SK-N-SH (cell line): ENCODE measurements at regions not wholly inside any gene's neighbourhood (a gene's known extent, or its start where the extent isn't known, plus 50 kb on each side); places are given as distances from the start of the nearest gene placed in this dataset.

Experiments used
- CTCF ChIA-PET: fragments of 300-600, 350-600 bp; formaldehyde crosslinking; extraction: SDS; loops from one replicate; lab custom pipeline; 2021; lab: Yijun Ruan, JAX
- POLR2A ChIA-PET: fragments of 350-600 bp; sonication (Branson Sonifier 250); formaldehyde crosslinking; extraction: SDS; loops from one replicate; lab custom pipeline; 2020; ENCODE audit warnings: antibody characterized with exemption, inconsistent platforms; lab: Yijun Ruan, JAX
- DNase-seq: peaks from one replicate; pipeline ENCODE4 v3.0.0; 2012
- H2AFZ ChIP-seq: fragments of 200-600 bp; sonication (generic); 2 replicates; pipeline ENCODE4 v1.8.1; 2016; ENCODE audit warnings: antibody characterized with exemption, mild to moderate bottlenecking, low read depth
- H3F3A ChIP-seq: fragments of 200-600 bp; sonication (generic); replicated peaks from 2 replicates; pipeline ENCODE3; 2016; ENCODE audit warnings: antibody characterized with exemption, mild to moderate bottlenecking; ENCODE audit not compliant: insufficient read depth
- H3K27ac ChIP-seq, 2 experiments: fragments of 200-500 bp in 1 of 2; fragments of 200-600 bp in 1 of 2; sonication (Bioruptor generic) in 1 of 2; sonication (generic), shearing (Covaris generic) in 1 of 2; 2 replicates each; pipeline versions ENCODE4 v1.5.1 to v1.6.1; 2014 to 2016; ENCODE audit warnings: low read depth in 2 of 2, inconsistent platforms in 1 of 2, low read length in 1 of 2, mild to moderate bottlenecking in 1 of 2, mixed read lengths in 1 of 2
- H3K27me3 ChIP-seq: fragments of 200-600 bp; sonication (generic), shearing (Covaris generic); 2 replicates; pipeline ENCODE4 v1.6.1; 2016; ENCODE audit warnings: mixed run types; ENCODE audit not compliant: insufficient read depth
- H3K36me3 ChIP-seq, 2 experiments: fragments of 200-500 bp in 1 of 2; fragments of 200-600 bp in 1 of 2; sonication (Bioruptor generic) in 1 of 2; sonication (generic) in 1 of 2; replicated peaks in 1 of 2; 2 replicates each; pipeline versions ENCODE3 to v1.5.1; 2014 to 2016; ENCODE audit warnings: low read length in 1 of 2, mild to moderate bottlenecking in 1 of 2; ENCODE audit not compliant: insufficient read depth in 2 of 2, control insufficient read depth in 1 of 2
- H3K4me1 ChIP-seq, 2 experiments: fragments of 200-500 bp in 1 of 2; fragments of 200-600 bp in 1 of 2; sonication (Bioruptor generic) in 1 of 2; sonication (generic), shearing (Covaris generic) in 1 of 2; 2 replicates each; pipeline versions ENCODE4 v1.5.1 to v1.6.1; 2014 to 2016; ENCODE audit warnings: low read depth in 1 of 2, low read length in 1 of 2, mixed run types in 1 of 2; ENCODE audit not compliant: insufficient read depth in 2 of 2, control insufficient read depth in 1 of 2
- H3K4me2 ChIP-seq: fragments of 200-600 bp; sonication (generic), shearing (Covaris generic); 2 replicates; pipeline ENCODE4 v1.6.1; 2017; ENCODE audit warnings: mixed run types
- H3K4me3 ChIP-seq, 2 experiments: fragments of 200-500 bp in 1 of 2; fragments of 200-600 bp in 1 of 2; sonication (Bioruptor generic) in 1 of 2; sonication (generic), shearing (Covaris generic) in 1 of 2; 2 replicates each; pipeline versions ENCODE4 v1.5.1 to v1.8.1; 2014 to 2016; ENCODE audit warnings: low read depth in 2 of 2, inconsistent platforms in 1 of 2, low read length in 1 of 2, mild to moderate bottlenecking in 1 of 2, mixed read lengths in 1 of 2, moderate library complexity in 1 of 2
- H3K79me2 ChIP-seq: fragments of 200-600 bp; sonication (generic); 2 replicates; pipeline ENCODE4 v1.8.1; 2017; ENCODE audit warnings: mild to moderate bottlenecking; ENCODE audit not compliant: insufficient read depth
- H3K9ac ChIP-seq: fragments of 200-600 bp; sonication (generic); 2 replicates; pipeline ENCODE4 v1.6.1; 2017; ENCODE audit warnings: mixed run types
- H3K9me2 ChIP-seq: fragments of 200-600 bp; sonication (generic); 2 replicates; pipeline ENCODE4 v1.6.1; 2017; ENCODE audit warnings: mixed run types
- H3K9me3 ChIP-seq: fragments of 200-600 bp; sonication (generic); 2 replicates; pipeline ENCODE4 v1.6.1; 2017; ENCODE audit warnings: mixed run types, mild to moderate bottlenecking, moderate library complexity
- H4K20me1 ChIP-seq: fragments of 200-600 bp; sonication (generic); 2 replicates; pipeline ENCODE4 v1.6.1; 2017; ENCODE audit warnings: mild to moderate bottlenecking, mixed run types; ENCODE audit not compliant: insufficient read depth
- EP300 ChIP-seq, 2 experiments: IDR thresholded peaks; 2 replicates each; pipeline versions ENCODE4 v1.4.0 to v1.6.1; 2012; ENCODE audit warnings: borderline replicate concordance in 1 of 2, low read depth in 1 of 2, low read length in 1 of 2
- EZH2phosphoT487 ChIP-seq: fragments of 200-600 bp; sonication (generic); IDR thresholded peaks from 2 replicates; pipeline ENCODE4 v1.6.1; 2017; ENCODE audit warnings: low read depth, mixed run types, mild to moderate bottlenecking, antibody characterized with exemption, moderate library complexity, borderline replicate concordance
- FOXJ3 ChIP-seq: sonication (generic); formaldehyde crosslinking; IDR thresholded peaks from 2 replicates; pipeline ENCODE4 v1.5.1; 2020; ENCODE audit warnings: mild to moderate bottlenecking, missing genetic modification reagents
- JUND ChIP-seq: IDR thresholded peaks from 2 replicates; pipeline ENCODE4 v1.4.0; 2012
- MEF2A ChIP-seq: IDR thresholded peaks from 2 replicates; pipeline ENCODE4 v1.4.0; 2012; ENCODE audit warnings: low read depth, borderline replicate concordance
- NFIC ChIP-seq: IDR thresholded peaks from 2 replicates; pipeline ENCODE4 v1.4.0; 2012; ENCODE audit warnings: borderline replicate concordance
- SMC3 ChIP-seq: IDR thresholded peaks from 2 replicates; pipeline ENCODE4 v1.6.1; 2012; ENCODE audit warnings: low read depth, low read length, improper control_type of control experiment
- TAF1 ChIP-seq: IDR thresholded peaks from 2 replicates; pipeline ENCODE4 v1.6.1; 2012; ENCODE audit warnings: low read depth, mild to moderate bottlenecking, low read length, moderate library complexity, borderline replicate concordance
- WGBS: methylation state at CpG from one replicate; pipeline ENCODE4 v1.1.6; 2017; ENCODE audit warnings: low lambda C conversion rate; 5-methylcytosine and 5-hydroxymethylcytosine counted together
- TF ChIP-seq, protein P1 (sequence below): IDR thresholded peaks from 2 replicates; pipeline ENCODE4 v1.4.0; 2012; ENCODE audit warnings: low read depth
- TF ChIP-seq, protein P2 (sequence below): IDR thresholded peaks from 2 replicates; pipeline ENCODE4; 2012
- TF ChIP-seq, protein P3 (sequence below): fragments of 200-600 bp; sonication (generic); IDR thresholded peaks from 2 replicates; pipeline ENCODE4 v1.6.1; 2017; ENCODE audit warnings: antibody characterized with exemption, mild to moderate bottlenecking, moderate library complexity
- TF ChIP-seq, protein P4 (sequence below): IDR thresholded peaks from 2 replicates; pipeline ENCODE4 v1.6.1; 2012; ENCODE audit warnings: mild to moderate bottlenecking, low read depth, low read length, moderate library complexity
- TF ChIP-seq, protein P5 (sequence below): IDR thresholded peaks from 2 replicates; pipeline ENCODE4 v1.4.0; 2012; ENCODE audit warnings: low read depth, borderline replicate concordance

DNA sequence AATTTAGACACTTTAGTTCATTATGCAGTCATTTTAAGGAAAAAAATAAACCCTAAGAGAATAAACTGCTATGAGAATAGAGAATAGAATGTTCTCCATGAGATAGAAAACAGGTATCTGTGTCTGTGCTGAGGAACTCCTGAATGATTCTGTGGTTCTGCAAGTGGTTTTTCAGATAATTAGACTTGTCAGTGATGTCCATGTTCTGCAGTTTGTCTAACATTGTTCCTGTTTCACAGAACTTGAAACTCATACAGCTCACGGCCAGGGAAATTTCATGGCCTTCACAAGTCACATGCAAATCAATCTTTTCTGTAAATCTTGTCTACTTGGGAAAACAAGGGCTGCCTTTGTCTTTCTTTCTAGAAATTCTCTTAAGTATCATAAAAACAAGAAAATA lies 73.4 kb upstream of the HMGCLL1 start (continued):
- TF ChIP-seq JUND (no peak), SMC3 (no peak)

DNA sequence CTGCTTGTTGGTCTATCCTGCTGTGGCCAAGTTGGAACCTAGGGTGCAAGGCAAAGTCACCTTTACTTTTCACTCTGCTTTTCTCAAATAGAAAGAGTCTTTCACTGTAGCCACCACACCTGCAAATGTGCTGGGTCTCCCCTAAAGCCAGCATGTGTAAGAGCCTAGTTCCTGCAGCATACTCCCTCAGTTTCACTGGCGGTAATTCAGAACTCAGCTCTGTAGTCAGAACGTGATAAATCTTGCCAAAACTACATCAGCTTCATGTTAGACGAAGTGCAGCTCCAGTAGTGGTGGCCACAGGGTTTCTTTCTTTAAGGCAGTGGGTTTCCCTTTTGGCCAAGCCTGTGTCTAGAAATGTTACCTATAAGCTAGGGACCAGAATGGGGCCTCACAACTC lies 72.0 kb upstream of the HMGCLL1 start:
- Histone ChIP-seq H3K27me3 (no peaks in the 10 kb centered on the region), H3K36me3 (no peaks in the 10 kb centered on the region), H3K9ac (no peak overlapping the region), H3K9me3 (no peaks in the 10 kb centered on the region), H3K27ac (no peak overlapping the region), H3K79me2 (no peaks in the 10 kb centered on the region), H3K4me3 (no peak overlapping the region), H3K9me2 (no peaks in the 10 kb centered on the region), H3K4me2 (no peak overlapping the region), H3K4me1 (peaks cover 0 to 4% of the 10 kb centered on the region in 2 experiments; a peak in 1 of 4 replicates), H4K20me1 (no peaks in the 10 kb centered on the region), H3F3A (no peaks in the 10 kb centered on the region), H2AFZ (no peak overlapping the region)
- DNase-seq, result no peak
- TF ChIP-seq EZH2phosphoT487 (no peak), EP300 (IDR thresholded peaks at IDR 0.05; ENCODE audit: borderline replicate concordance in 1 of 2, low read depth in 1 of 2, low read length in 1 of 2) (no peak), NFIC (no peak), TAF1 (no peak), FOXJ3 (CRISPR knock-in tag) (no peak)
- TF ChIP-seq, protein P1, sequence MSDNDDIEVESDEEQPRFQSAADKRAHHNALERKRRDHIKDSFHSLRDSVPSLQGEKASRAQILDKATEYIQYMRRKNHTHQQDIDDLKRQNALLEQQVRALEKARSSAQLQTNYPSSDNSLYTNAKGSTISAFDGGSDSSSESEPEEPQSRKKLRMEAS, result no peak
- TF ChIP-seq, protein P2, sequence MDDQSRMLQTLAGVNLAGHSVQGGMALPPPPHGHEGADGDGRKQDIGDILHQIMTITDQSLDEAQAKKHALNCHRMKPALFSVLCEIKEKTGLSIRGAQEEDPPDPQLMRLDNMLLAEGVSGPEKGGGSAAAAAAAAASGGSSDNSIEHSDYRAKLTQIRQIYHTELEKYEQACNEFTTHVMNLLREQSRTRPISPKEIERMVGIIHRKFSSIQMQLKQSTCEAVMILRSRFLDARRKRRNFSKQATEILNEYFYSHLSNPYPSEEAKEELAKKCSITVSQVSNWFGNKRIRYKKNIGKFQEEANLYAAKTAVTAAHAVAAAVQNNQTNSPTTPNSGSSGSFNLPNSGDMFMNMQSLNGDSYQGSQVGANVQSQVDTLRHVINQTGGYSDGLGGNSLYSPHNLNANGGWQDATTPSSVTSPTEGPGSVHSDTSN, result no peak
- TF ChIP-seq, protein P3, sequence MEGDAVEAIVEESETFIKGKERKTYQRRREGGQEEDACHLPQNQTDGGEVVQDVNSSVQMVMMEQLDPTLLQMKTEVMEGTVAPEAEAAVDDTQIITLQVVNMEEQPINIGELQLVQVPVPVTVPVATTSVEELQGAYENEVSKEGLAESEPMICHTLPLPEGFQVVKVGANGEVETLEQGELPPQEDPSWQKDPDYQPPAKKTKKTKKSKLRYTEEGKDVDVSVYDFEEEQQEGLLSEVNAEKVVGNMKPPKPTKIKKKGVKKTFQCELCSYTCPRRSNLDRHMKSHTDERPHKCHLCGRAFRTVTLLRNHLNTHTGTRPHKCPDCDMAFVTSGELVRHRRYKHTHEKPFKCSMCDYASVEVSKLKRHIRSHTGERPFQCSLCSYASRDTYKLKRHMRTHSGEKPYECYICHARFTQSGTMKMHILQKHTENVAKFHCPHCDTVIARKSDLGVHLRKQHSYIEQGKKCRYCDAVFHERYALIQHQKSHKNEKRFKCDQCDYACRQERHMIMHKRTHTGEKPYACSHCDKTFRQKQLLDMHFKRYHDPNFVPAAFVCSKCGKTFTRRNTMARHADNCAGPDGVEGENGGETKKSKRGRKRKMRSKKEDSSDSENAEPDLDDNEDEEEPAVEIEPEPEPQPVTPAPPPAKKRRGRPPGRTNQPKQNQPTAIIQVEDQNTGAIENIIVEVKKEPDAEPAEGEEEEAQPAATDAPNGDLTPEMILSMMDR, result no peak
- 37% methylated on average over 3 of the region's 3 CpGs for WGBS
- CTCF ChIA-PET, result interaction anchor here (0.9 kb wide), 1 partner anchor 34 kb away, joined by 3 read pairs; no protein-coding TSS in a partner anchor
- POLR2A ChIA-PET, result no interaction called here

DNA sequence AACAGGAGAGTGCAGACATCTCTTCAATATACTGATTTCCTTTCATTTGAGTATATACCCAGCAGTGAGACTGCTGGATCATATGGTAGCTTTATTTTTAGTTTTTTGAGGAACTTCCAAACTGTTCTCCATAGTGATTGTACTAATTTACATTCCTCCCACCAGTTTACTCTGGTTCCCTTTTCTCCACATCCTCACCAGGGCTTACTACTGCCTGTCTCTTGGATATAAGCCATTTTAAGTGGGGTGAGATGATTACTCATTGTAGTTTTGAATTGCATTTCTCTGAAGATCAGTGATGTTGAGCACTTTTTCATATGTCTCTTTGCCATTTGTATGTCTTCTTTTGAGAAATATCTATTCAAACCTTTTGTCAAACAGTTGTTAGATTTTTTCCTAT lies 64.9 kb upstream of the HMGCLL1 start:
- Histone ChIP-seq H3K27me3 (no peaks in the 10 kb centered on the region), H3F3A (no peaks in the 10 kb centered on the region), H3K9me2 (no peaks in the 10 kb centered on the region), H3K9ac (no peak overlapping the region), H3K27ac (no peak overlapping the region), H3K4me1 (no peaks in the 10 kb centered on the region), H3K79me2 (no peaks in the 10 kb centered on the region), H3K4me3 (no peak overlapping the region), H3K36me3 (no peaks in the 10 kb centered on the region), H3K4me2 (no peak overlapping the region), H2AFZ (no peak overlapping the region), H4K20me1 (no peaks in the 10 kb centered on the region), H3K9me3 (no peaks in the 10 kb centered on the region)
- POLR2A ChIA-PET, result no interaction called here
- no peak for DNase-seq
- CTCF ChIA-PET, result no interaction called here
- TF ChIP-seq MEF2A (no peak), SMC3 (no peak), TAF1 (no peak), JUND (no peak)
- TF ChIP-seq, protein P1, result no peak
- TF ChIP-seq, protein P3, result no peak
- TF ChIP-seq, protein P4, sequence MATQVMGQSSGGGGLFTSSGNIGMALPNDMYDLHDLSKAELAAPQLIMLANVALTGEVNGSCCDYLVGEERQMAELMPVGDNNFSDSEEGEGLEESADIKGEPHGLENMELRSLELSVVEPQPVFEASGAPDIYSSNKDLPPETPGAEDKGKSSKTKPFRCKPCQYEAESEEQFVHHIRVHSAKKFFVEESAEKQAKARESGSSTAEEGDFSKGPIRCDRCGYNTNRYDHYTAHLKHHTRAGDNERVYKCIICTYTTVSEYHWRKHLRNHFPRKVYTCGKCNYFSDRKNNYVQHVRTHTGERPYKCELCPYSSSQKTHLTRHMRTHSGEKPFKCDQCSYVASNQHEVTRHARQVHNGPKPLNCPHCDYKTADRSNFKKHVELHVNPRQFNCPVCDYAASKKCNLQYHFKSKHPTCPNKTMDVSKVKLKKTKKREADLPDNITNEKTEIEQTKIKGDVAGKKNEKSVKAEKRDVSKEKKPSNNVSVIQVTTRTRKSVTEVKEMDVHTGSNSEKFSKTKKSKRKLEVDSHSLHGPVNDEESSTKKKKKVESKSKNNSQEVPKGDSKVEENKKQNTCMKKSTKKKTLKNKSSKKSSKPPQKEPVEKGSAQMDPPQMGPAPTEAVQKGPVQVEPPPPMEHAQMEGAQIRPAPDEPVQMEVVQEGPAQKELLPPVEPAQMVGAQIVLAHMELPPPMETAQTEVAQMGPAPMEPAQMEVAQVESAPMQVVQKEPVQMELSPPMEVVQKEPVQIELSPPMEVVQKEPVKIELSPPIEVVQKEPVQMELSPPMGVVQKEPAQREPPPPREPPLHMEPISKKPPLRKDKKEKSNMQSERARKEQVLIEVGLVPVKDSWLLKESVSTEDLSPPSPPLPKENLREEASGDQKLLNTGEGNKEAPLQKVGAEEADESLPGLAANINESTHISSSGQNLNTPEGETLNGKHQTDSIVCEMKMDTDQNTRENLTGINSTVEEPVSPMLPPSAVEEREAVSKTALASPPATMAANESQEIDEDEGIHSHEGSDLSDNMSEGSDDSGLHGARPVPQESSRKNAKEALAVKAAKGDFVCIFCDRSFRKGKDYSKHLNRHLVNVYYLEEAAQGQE, result no peak
- TF ChIP-seq, protein P5, sequence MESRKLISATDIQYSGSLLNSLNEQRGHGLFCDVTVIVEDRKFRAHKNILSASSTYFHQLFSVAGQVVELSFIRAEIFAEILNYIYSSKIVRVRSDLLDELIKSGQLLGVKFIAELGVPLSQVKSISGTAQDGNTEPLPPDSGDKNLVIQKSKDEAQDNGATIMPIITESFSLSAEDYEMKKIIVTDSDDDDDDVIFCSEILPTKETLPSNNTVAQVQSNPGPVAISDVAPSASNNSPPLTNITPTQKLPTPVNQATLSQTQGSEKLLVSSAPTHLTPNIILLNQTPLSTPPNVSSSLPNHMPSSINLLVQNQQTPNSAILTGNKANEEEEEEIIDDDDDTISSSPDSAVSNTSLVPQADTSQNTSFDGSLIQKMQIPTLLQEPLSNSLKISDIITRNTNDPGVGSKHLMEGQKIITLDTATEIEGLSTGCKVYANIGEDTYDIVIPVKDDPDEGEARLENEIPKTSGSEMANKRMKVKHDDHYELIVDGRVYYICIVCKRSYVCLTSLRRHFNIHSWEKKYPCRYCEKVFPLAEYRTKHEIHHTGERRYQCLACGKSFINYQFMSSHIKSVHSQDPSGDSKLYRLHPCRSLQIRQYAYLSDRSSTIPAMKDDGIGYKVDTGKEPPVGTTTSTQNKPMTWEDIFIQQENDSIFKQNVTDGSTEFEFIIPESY, result no peak
